ENCODE measurements at regions not wholly inside any gene's neighbourhood (a gene's known extent, or its start where the extent isn't known, plus 50 kb on each side); places are given as distances from the start of the nearest gene placed in this dataset.

GRCh38 chr3:186487819-186488218 is 56.4 kb downstream of the CRYGS start:
- no peak for FAIRE-seq

- no peak for FAIRE-seq
Observed at GRCh38 chr3:186487037-186487436, 57.1 kb downstream of the CRYGS start.

GRCh38 chr3:186483611-186484340 is 60.4 kb downstream of the CRYGS start:
- no peak for FAIRE-seq

- FAIRE-seq = no peak
Observed at GRCh38 chr3:186481526-186481925, 62.7 kb downstream of the CRYGS start.

- no peak for FAIRE-seq
Observed at GRCh38 chr3:186477876-186478275, 66.3 kb downstream of the CRYGS start.

GRCh38 chr3:186477033-186477432 is 67.1 kb downstream of the CRYGS start:
- no peak for FAIRE-seq

- no peak for FAIRE-seq
Observed at GRCh38 chr3:186476541-186476940, 67.6 kb downstream of the CRYGS start.

GRCh38 chr3:186476044-186476468 is 68.1 kb downstream of the CRYGS start:
- FAIRE-seq = no peak

- FAIRE-seq = no peak
Observed at GRCh38 chr3:186473166-186473565, 71.0 kb downstream of the CRYGS start.

- no peak for FAIRE-seq
Observed at GRCh38 chr3:186472456-186473008, 71.6 kb downstream of the CRYGS start.

GRCh38 chr3:186471771-186472170 is 72.4 kb downstream of the CRYGS start:
- FAIRE-seq = no peak

GRCh38 chr3:186469525-186469924 is 74.7 kb downstream of the CRYGS start:
- no peak for FAIRE-seq

GRCh38 chr3:186467969-186468368 is 76.2 kb downstream of the CRYGS start:
- no peak for FAIRE-seq

GRCh38 chr3:186466391-186466974 is 77.7 kb downstream of the CRYGS start:
- FAIRE-seq = no peak

- FAIRE-seq = no peak
Observed at GRCh38 chr3:186465508-186465907, 78.7 kb downstream of the CRYGS start.

- no peak for FAIRE-seq
Observed at GRCh38 chr3:186464424-186465093, 79.6 kb downstream of the CRYGS start.

- no peak for FAIRE-seq
Observed at GRCh38 chr3:186461141-186461540, 83.0 kb downstream of the CRYGS start.

- no peak for FAIRE-seq
Observed at GRCh38 chr3:186459108-186459467, 85.1 kb downstream of the CRYGS start.

- no peak for FAIRE-seq
Observed at GRCh38 chr3:186458306-186459107, 85.7 kb downstream of the CRYGS start.

- no peak for FAIRE-seq
Observed at GRCh38 chr3:186457236-186457635, 86.9 kb downstream of the CRYGS start.

- no peak for FAIRE-seq
Observed at GRCh38 chr3:186456731-186457191, 87.4 kb downstream of the CRYGS start.

GRCh38 chr3:186454881-186455703 is 89.1 kb downstream of the CRYGS start:
- no peak for FAIRE-seq

All from endometrium (tissue), 2 donors.